Nucleus accumbens (tissue), 56 donors: ENCODE measurements at regions not wholly inside any gene's neighbourhood (a gene's known extent, or its start where the extent isn't known, plus 50 kb on each side); places are given as distances from the start of the nearest gene placed in this dataset.

Source experiments
- DNase-seq, 56 donors: peaks; one replicate each; lab custom pipeline; 2025; lab: John Stamatoyannopoulos, UW

GRCh38 chr5:2658881-2659470, 92.5 kb downstream of the IRX2 start:
- peak in 6 of 56 donors; percentile 16 to 44 (median 20) for DNase-seq

GRCh38 chr5:2658447-2658846, 93.0 kb downstream of the IRX2 start:
- peak in 26 of 56 donors; percentile 7 to 77 (median 39) for DNase-seq

- DNase-seq = no peak
Measured at GRCh38 chr5:2657151-2657550, 94.3 kb downstream of the IRX2 start.

DNA sequence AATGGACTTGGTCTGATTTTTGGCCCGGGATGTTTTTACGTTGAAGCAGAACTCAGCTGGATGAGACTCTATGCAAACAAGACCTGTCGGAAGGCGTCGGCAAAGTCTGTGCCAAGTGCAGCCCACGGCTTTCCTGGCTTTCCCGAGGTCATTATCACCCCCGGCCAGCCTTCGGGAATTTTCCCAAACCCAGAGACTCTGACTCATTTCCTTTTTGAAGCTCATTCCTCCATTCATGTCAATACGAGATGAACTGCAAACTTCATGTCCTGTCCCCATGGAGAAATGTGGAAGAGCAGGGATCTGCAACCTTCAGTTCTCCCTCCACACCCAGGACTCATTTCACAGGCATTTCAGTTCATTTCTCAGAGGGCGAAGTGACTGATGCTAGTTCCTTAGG, 95.3 kb downstream of the IRX2 start:
- DNase-seq = no peak

DNA sequence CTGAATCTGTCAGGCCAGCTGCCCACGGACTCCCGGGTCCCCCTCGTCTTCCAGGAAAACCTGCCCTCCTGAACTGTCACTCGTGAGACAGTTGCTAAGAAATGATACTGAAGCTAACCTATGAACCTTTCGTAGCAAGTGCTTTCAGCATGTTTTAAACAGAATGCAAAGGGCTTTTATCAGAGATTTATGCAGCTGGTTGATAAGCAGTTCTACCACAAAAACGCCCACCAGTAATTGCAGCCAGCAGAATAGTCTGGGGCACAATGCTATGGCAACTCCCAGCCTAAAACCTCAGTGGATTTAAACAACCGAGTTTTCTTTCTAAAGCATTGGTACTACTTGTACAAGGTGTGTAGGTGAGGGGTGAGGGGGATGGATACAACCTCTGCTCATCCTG, 97.5 kb downstream of the IRX2 start:
- DNase-seq = no peak

DNA sequence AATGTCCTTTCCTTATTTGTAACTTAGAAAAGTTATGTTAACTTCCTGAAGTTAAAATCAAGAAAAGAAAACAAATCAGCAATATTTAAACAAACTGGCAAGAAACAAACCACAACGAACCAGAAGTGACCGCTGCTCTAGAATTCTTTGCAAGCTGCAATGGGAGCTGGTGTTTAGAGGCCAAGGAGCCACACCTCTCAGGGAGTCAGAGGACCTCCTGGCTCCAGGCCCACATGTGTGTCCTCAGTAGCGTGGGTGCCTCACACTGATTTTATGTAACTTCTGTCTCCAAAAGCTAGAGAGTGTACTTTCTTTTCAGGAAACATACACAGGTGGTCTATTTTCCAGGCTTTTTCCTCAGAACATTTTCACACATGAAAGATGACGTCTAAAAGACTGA, 100.4 kb downstream of the IRX2 start:
- no peak for DNase-seq

- no peak for DNase-seq
Measured at GRCh38 chr5:2642684-2643345, 108.7 kb downstream of the IRX2 start.

- DNase-seq = no peak
Measured at GRCh38 chr5:2640717-2641116, 110.8 kb downstream of the IRX2 start.

GRCh38 chr5:2639425-2639824, 112.1 kb downstream of the IRX2 start:
- no peak for DNase-seq

- no peak for DNase-seq
Measured at GRCh38 chr5:2634399-2635176, 116.9 kb downstream of the IRX2 start.

GRCh38 chr5:2633992-2634391, 117.5 kb downstream of the IRX2 start:
- peak in 1 of 56 donors; percentile 6 for DNase-seq

- no peak for DNase-seq
Measured at GRCh38 chr5:2631758-2632157, 119.7 kb downstream of the IRX2 start.

DNA sequence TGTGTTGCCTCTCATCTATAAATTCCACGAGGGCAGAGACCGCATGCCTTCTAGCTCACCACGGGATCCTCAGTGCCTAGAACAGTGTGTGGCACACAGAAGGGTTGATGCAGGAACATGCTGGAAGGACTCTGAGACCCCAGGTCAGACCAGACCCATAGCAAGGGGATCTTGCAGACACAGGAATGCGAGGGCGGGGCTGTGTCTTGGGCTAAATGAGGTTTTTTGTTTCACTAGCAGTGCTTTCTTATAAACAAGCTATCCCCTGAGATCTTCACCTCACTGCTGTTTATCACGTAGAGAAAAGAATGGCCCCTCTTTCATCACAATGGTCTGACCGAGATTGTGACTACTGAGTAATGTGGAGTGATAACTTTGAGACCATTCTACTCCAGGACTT, 122.4 kb downstream of the IRX2 start:
- DNase-seq = no peak

- no peak for DNase-seq
Measured at GRCh38 chr5:2627867-2628266, 123.6 kb downstream of the IRX2 start.

DNA sequence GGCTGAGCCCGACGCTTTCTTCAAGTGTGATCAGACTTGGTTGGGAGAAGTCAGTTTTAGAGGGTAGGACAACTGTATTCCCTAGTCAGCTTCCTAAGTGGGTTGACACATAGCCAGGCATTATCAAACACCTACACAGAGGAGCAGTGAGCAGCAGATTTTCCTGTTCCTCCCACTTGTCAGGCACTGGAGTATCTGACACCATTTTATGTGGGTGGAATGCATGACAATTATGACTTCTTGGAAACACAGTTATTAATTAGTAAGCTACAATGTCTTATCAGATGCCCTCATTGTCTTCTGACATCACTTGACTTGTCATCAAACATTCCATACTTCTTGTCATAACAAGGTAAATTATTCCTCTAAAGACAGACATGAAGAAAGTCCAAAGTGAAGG, 124.9 kb downstream of the IRX2 start:
- DNase-seq = no peak

GRCh38 chr5:2622866-2623265, 128.6 kb downstream of the IRX2 start:
- DNase-seq = no peak

DNA sequence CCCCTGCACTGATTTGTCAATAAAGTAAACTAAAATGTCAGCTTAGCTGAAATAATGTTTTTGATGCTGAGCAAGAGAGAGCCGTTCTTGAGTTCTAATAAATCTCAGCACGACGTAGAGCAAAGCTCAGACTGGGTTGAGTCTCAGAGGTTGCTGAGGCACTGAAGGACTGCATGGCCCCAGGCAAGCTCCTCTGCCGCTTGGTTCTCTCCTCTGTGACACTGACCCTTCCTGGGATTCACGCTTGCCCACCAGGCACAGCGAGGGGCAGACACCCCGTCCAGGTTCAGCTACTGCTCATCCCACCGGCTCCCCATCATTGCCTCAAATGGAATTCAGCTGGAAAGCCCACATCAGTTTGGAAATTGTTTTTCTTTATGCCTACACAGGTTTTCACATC, 129.8 kb downstream of the IRX2 start:
- no peak for DNase-seq

- no peak for DNase-seq
Measured at GRCh38 chr5:2619216-2619615, 132.3 kb downstream of the IRX2 start.

DNA sequence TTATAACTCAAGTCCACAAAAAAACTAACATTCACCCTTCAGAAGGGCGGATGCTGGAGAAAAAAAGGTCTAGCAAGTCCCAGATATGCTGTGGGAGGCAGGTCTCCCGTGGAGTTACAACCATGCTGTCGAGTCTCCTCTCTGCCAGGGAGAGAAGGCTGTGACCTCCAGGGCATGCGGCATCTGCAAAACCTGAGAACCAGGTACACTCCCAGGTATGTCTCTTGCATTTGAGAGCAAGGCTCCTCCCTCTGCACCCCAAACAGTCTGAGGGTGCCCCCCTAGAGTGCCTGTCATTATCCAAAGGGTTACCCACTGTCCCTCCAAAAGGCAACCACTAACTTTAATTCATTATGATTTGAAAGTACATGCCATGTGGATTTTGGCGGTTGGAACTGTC, 134.0 kb downstream of the IRX2 start:
- DNase-seq = no peak

GRCh38 chr5:2615917-2616316, 135.6 kb downstream of the IRX2 start:
- no peak for DNase-seq

DNA sequence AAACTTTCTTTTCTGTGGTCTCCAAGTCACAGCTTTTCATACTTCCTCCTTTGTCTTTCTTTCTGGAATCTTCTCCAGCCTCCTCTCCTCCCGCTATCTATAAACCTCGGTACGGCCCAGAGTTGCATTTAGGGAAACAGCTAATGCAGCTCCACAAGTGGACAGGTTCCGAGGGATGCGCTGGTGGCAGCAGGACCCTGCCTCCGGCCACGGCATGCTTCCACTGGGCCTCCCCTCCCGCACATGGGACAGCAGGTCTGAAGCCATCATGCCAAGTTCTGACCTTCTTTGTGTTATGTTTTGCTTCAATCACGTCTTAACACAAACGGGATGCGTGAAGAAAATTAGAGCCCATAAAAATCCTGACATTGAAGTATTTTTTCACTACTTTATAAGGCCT, 136.9 kb downstream of the IRX2 start:
- DNase-seq = no peak

- DNase-seq = peak in 1 of 56 donors; percentile 8
Measured at GRCh38 chr5:2611659-2612058, 139.8 kb downstream of the IRX2 start.
